Brain pericyte (primary cell): ENCODE measurements at regions not wholly inside any gene's neighbourhood (a gene's known extent, or its start where the extent isn't known, plus 50 kb on each side); places are given as distances from the start of the nearest gene placed in this dataset.

ENCODE experiments used
- DNase-seq: peaks from one replicate; pipeline ENCODE4 v3.0.0-alpha.2; 2012; ENCODE audit warnings: low read depth, low spot score

GRCh38 chr1:30819244-30819571 lies 61.6 kb upstream of the LAPTM5 start:
- DNase-seq, result no peak

GRCh38 chr1:30818568-30819243 lies 61.1 kb upstream of the LAPTM5 start:
- DNase-seq, result no peak

DNA sequence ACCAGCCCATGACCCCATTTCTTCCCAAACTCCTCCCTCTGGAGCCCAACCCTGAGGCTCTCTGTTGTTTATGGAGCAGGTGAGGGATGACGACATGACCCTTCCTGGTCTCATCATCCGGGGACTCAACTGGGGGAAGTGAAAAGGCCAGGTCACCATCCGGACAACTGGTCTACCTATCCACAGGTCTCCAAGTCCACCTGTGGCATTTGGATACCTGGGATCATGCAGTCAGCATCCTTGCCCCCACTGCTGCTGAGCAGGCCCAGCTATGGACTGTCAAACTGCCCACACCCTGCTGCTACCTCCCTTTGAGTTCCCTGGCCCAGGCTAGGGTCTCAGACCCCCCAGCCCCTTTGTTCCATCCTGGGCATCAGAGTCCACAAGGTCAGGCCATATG lies 60.0 kb upstream of the LAPTM5 start:
- no peak for DNase-seq

DNA sequence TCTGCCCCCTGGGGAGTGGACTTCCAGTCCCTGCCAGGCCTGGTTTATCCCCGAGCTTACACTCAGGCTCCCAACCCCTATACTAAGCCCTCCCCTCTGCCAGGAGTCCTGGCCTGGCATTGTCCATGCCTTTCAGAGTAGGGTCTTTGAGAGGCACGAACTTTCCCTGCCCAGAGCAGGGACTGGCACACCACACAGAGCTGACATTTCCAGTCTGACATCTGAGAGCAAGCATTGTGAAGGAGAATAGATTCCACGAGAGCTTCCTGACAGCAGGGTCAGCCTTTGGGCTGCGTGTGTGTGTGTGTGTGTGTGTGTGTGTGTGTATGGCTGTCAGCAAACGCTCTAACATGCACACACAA lies 59.5 kb upstream of the LAPTM5 start:
- DNase-seq, result no peak

DNA sequence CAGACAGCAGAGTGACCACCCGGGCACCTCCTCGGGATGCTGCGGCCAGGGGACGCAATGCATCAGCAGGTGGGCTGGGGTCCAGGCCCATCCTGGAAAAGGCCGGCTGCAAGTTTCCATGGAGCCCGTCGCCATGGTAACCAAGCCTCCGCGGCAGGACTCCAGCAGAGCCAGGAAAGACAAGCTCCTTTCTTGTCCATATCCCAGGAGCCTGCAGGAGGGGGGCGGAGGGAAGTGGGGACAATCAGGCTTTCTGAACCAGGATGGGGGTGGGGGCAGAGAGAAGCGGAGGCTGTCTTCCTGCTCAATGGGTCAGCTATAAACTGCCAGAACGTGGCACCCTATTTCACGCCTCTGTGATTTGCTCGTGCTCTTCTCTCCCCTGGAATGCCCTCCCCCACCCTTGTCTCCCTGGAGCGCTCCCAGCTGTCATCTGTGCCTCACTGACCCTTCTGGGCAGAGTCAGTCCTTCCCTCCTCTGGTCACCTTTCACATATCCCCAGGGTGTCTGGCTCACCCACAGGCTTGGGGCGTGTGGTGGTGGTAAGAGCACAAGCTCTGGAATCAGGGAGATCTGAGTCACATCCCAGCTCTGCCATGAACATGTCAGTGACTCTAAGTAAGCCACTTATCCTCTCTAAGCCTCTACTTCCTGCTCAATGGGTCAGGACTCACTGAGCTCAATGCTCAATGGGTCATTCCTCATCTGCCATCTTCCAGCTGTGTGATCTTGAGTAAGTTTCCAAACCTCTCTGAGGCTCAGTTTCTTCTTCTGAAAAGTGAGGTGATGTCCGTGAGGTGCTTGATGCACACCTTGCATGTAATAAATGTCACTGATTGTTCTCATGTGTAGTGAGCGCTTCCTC lies 58.9 kb upstream of the LAPTM5 start:
- no peak for DNase-seq

DNA sequence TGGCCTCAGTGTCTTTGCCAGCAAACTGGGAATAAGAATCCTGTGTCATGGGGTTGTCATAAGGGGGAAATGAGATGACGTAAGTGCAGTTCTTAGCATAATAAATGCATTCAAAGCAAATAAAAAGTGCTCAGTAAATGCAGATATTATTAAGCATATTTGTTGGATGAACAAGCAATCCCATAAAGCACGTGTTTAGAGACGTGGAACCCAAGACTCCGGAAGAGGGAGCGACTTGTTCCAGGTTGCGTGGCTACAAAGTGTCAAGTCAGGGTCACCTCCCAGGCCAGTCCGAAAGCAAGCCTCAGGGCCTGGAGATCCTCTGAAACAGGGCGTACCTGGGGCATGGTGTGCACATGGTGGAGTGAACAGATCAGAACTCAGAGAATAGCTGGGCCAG lies 58.0 kb upstream of the LAPTM5 start:
- DNase-seq, result no peak

DNA sequence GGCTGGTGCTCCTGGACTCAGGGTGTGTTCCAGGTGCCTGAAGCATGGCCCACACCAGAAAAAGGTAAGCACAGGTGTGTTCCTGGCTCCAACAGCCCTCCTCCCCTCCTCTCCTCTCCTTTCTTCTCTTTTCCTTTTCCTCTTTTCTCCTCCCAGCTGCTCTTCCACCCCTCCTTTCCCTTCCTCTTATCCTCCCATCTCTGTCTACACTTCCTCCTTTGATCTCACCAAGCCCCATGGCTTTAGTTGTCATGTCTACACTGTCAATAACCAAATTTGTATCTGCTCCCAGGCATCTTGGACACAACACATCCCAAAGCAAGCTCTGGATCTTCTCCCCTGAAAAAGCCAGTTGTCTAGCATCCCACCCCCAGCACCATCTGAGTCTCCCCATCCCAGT lies 56.7 kb upstream of the LAPTM5 start:
- no peak for DNase-seq

DNA sequence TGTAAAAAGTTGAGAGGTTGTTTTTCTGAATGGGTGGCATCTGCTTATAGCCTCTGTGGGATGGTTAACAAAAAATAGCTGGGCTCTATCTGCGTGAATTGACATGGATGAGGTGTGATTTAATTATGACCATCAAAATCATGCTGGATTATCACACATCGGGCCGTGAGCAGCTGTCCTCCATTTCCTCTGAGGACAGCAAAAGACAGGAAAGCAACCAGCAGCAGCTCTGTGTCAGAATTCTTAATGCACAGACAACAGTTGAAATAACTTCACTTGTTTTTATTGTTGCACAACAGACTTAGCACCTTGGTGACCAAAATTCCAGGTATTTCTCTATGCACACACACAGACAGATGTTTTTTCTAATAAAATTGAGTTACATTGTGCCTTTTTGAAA lies 54.5 kb upstream of the LAPTM5 start:
- DNase-seq, result no peak

DNA sequence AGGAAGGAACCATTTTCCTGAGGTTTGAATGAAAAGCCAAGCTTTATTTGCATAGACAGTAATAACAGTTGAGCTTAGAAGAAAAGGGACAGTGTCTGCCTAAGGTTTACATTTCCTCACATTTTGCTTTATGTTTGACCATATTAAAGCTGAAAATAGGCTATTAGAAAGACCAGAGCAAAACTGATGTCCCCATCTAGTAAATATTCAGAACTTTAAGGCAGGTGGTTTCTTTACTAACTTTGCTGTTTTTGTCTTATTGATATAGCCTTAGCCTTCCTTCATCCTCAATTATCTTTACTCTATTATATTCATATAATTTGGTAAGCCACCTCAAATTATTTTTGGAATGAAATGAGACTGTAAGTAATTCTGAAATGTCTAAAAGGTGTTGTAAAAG lies 53.6 kb upstream of the LAPTM5 start:
- no peak for DNase-seq

DNA sequence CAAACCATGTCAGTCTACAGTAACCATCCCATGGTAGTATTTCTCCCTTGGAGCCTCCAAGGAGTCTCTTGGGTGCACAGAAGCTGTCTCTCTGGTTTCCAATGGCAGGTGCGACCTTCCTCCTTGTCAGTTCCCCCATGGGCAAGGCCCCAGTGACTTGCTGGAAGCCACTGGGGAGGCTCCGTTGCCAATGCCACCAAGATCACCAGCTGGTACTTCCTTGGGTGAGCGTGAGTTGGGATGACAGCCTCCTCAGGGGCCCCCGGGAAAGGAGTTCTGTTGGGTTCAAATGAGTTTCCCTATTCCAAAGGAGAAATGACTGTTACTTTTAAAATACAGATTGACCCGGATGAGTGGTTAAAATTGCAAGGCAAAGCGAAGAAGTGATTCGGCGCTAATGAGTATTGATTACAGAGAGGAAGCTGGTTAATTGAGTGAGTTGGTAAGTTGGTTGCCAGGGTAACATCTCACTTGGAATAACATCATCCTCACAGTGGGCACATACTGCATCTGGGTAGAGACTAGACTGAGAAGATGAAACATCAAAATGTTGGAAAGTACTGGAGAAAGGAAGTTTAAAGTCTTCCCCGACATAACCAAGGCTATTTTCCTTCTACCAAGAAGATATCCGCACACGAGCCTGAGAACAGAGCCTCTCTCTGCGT lies 53.0 kb upstream of the LAPTM5 start:
- DNase-seq, result no peak

- DNase-seq, result peak; percentile 55
These were observed 52.1 kb upstream of the LAPTM5 start for GRCh38 chr1:30809514-30810263.

DNA sequence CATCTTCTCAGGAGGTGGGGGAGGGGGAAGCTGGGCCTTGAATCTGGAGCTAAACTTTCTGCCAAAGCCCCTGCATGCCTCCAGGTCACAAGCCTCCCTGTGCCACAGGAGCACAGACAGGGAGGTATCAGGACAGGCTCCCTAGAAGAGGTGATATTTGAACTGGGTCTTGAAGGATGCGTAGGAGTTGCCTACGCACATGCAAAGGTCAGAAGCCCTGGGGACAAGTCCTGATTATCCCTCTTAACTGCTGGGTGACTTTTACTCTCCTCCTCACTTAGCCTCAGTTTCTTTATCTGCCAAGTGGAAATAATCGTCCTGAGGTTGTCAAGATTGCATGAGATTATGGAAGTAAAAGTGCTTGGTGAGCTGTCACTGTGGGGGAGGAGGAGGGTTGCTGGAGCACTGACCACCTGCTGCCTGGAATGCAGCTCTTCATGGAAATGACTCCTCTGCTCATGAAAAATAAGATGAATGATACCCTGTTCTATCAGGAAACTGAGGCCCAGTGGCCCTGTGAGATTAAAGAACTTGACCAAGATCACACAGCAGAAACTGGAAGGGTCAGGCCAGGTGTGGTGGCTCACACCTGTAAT lies 50.6 kb upstream of the LAPTM5 start:
- DNase-seq, result no peak

GRCh38 chr1:30807318-30808066 lies 49.9 kb upstream of the LAPTM5 start:
- no peak for DNase-seq
